ENCODE measurements at regions not wholly inside any gene's neighbourhood (a gene's known extent, or its start where the extent isn't known, plus 50 kb on each side); places are given as distances from the start of the nearest gene placed in this dataset.
A peak's percentile ranks its signal among the peaks of the same experiment; 100 is the strongest.

DNA sequence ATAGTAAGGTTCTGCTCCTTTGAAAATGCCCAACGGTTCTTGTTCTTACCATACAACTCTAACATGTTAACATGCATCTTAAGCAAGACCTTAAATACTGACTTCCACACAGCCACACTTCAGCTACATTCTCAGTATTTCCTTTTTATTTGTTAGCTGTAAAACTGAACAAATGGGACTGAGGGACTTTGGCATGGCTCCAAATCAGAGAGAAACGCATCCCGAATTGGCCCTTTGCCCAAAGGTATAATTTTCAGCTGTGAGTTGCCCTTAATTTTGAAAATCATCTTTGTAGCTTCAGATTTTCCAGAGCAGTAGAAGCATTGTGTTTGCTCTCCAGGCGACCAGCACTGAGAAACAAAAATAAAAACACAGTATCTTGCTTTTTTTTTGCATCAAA is 56.4 kb downstream of the NEUROD6 start:
- peaks cover 0 to 2% (median 1%) of the 10 kb centered on the region in 3 donors for H3K9me3 Mint-ChIP-seq
- H3K27ac Mint-ChIP-seq = no peak overlapping the region
- H3K27me3 Mint-ChIP-seq = no peaks in the 10 kb centered on the region
- H3K36me3 Mint-ChIP-seq = no peaks in the 10 kb centered on the region
- H3K4me1 Mint-ChIP-seq = no peaks in the 10 kb centered on the region
- no peak overlapping the region for H3K4me3 Mint-ChIP-seq

DNA sequence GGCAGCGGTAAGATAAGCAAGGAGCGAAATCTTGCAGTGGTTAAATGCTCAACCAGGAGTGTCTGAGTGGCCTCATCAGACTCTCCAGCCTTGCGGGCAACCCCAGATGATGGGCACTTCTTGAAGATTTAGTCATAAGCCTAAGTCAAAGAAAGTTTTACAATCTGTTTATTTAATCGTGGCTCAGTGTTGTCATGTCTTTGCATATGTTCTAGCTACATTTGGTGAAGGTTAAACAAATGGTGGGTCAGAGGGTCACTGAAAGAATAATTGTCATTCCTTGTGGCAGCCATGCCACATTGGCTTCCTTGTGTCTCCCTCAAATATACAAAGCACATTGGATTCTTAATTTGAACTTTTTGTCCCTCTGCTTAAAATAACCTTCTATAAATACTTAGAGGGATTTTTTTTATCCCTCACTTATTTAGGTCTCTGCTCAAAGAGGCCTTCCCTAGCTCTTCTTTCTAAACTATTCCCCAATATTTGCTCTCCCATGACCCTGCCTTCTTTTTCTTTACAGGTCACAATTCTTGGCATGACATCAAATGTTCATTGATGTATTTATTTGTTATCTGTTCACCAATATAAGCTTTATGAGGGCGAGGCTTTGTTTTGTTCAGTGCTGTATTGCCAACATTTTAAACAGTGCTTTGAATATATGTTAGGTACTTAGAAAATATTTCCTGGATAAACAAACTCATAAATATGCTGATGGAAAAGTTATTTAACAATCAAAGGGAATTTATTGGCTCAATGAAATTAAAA is 68.7 kb downstream of the NEUROD6 start:
- no peaks in the 10 kb centered on the region for H3K4me1 Mint-ChIP-seq
- H3K27me3 Mint-ChIP-seq = no peaks in the 10 kb centered on the region
- no peaks in the 10 kb centered on the region for H3K36me3 Mint-ChIP-seq
- H3K27ac Mint-ChIP-seq = no peak overlapping the region
- H3K4me3 Mint-ChIP-seq = no peak overlapping the region
- no peaks in the 10 kb centered on the region for H3K9me3 Mint-ChIP-seq

DNA sequence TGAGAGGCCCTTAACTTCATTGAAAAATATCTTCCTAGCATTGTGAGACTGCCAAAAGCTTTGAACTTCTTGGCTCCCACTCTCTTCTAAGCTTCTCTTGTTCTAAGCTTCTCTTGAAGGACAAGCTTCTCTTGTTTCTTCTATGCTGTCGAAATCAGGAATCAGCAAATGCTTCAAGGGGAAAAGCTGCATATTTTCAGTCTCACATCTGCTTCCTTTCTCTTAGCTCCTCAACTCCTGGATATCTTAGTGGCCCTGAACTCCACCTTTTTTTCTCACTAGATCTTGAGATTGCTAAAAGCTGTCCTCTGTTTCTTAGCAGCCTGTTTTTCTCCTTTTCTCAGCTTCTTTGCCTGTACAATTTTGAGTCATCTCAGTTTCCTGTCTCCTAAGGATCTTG is 73.0 kb downstream of the NEUROD6 start:
- Mint-ChIP-seq H3K4me1 (no peaks in the 10 kb centered on the region), H3K4me3 (no peak overlapping the region), H3K27me3 (no peaks in the 10 kb centered on the region), H3K27ac (no peak overlapping the region), H3K9me3 (no peaks in the 10 kb centered on the region), H3K36me3 (no peaks in the 10 kb centered on the region)

DNA sequence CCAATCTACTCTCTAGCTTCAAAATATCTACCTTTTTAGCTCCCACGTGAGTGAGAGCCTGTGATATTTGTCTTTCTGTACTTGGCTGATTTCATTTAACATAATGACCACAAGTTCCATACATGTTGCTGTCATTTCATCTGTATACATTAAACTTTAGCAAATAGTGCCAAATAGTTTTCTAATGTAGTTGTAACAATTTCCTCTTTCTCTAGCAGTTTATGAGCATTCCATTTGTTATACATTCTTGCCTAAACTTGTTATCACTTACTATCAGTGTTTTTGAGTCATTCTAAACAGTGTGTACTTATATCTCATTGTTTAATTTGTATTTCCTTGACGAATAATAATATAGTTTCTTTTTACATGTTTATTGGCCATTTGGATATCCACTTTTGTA is 77.2 kb downstream of the NEUROD6 start:
- Mint-ChIP-seq H3K27ac (no peak overlapping the region), H3K4me1 (no peaks in the 10 kb centered on the region), H3K4me3 (no peak overlapping the region), H3K9me3 (no peaks in the 10 kb centered on the region), H3K27me3 (no peaks in the 10 kb centered on the region), H3K36me3 (no peaks in the 10 kb centered on the region)

DNA sequence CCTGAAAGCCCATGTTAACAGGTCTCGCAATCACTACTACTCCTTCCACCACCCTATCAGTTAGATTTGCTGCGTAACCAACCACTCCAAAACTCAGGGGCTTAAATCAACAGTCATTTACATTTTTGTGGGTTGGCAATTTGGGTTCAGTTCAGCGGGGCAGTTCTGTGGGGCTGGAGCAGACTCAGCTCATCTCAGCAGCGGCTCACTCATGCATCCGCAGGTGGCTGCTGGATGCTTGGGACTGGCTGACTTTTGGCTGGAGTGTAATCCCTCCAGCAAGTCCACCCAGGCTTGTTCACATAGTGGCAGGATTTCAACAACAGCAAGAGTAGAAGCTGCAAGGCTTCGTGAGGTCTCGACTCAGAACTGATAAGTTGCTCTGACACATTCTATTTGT is 79.2 kb downstream of the NEUROD6 start:
- H3K36me3 Mint-ChIP-seq = no peaks in the 10 kb centered on the region
- no peaks in the 10 kb centered on the region for H3K4me1 Mint-ChIP-seq
- H3K27me3 Mint-ChIP-seq = no peaks in the 10 kb centered on the region
- no peak overlapping the region for H3K27ac Mint-ChIP-seq
- H3K9me3 Mint-ChIP-seq = no peaks in the 10 kb centered on the region
- no peak overlapping the region for H3K4me3 Mint-ChIP-seq

DNA sequence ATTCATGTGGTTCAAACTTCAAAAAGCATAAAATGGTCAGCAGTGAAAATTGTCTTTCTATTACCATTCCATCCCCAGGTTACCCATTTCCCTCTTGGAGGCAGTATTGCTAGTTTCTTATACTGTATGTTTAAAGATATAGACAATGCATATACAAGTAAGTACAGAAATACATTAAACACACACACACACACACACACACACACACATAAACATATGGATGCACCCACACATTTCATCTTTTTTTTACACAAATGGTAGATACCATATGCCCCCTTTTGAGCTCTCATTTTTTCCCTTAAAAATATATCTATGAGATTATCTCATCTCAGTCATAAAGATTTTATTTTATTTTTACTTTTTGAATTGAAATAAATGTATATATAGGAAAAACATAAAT is 79.7 kb downstream of the NEUROD6 start:
- H3K9me3 Mint-ChIP-seq = no peaks in the 10 kb centered on the region

DNA sequence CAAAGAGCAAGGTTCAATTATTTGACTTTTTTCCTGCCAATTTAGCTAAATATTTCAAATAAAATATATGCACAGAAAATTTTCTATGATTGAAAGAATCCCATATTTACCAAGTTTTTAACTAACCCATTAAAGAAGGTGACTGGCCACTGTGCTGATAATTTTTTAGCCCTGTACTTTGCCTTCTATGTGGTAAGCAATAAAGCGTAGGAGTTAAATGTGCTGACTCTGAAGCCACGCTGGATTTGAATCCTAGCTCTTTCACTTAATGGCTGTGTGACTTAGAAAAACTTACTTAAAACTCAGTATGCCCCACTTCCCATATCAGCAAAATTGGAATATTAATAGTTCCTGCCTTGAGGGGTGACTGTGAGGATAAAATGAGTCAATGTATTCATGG is 82.1 kb downstream of the NEUROD6 start:
- H3K4me3 Mint-ChIP-seq = no peak overlapping the region
- no peak overlapping the region for H3K27ac Mint-ChIP-seq
- no peaks in the 10 kb centered on the region for H3K4me1 Mint-ChIP-seq
- H3K36me3 Mint-ChIP-seq = no peaks in the 10 kb centered on the region
- H3K27me3 Mint-ChIP-seq = no peaks in the 10 kb centered on the region
- peaks cover 0 to 4% (median 0%) of the 10 kb centered on the region in 3 donors for H3K9me3 Mint-ChIP-seq

More for the DNA sequence above, 79.7 kb downstream of the NEUROD6 start:
- H3K27me3 Mint-ChIP-seq = no peaks in the 10 kb centered on the region
- H3K4me1 Mint-ChIP-seq = no peaks in the 10 kb centered on the region
- no peak overlapping the region for H3K4me3 Mint-ChIP-seq
- H3K27ac Mint-ChIP-seq = no peak overlapping the region
- no peaks in the 10 kb centered on the region for H3K36me3 Mint-ChIP-seq

DNA sequence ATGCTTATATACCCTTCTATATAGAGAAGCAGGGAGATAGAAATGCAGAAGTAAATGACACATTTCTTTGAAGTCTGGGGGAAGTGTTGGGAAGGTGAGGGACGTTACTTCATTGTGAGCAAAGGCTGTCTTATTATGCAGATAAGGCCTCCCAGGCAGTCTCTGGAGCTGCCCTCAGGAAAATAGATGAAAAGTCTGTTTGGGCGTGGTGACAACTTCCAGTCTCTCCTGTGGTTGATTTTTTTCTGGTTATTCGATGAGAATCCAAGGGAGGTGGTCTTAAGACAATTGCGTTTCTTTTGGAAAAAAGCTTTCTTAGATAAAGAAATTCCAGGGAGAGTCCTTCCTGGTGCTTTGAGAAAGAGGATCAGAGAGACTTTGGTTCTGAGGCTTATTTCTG is 84.0 kb downstream of the NEUROD6 start:
- H3K36me3 Mint-ChIP-seq = no peaks in the 10 kb centered on the region

DNA sequence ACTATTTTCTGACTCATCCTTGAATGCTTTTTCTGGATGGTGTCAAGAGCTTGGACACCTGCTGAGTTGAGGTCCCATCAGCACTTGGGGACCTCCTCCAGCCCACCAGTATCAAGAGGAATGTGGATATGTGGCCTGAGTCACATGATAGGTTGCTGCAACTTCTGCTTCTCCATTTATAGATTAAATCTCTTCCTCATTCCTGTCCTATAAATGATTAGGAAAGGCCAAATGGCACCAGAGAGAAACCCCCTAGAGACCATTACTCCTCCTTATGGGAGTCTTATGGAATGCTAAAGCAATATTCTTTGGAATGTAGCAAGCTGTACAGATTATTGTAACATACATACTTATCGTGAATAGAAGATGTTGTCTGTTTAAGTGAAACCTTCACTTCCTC is 85.6 kb downstream of the NEUROD6 start:
- Mint-ChIP-seq H3K27ac (no peak overlapping the region), H3K4me3 (peak overlapping the region in 1 of 4 donors; percentile 45), H3K27me3 (no peaks in the 10 kb centered on the region), H3K9me3 (peaks cover 0 to 8% (median 0%) of the 10 kb centered on the region in 3 donors), H3K4me1 (no peaks in the 10 kb centered on the region), H3K36me3 (no peaks in the 10 kb centered on the region)

More for the DNA sequence above, 84.0 kb downstream of the NEUROD6 start:
- Mint-ChIP-seq H3K27me3 (no peaks in the 10 kb centered on the region), H3K4me3 (no peak overlapping the region), H3K27ac (no peak overlapping the region), H3K4me1 (no peaks in the 10 kb centered on the region), H3K9me3 (peaks cover 0 to 8% (median 0%) of the 10 kb centered on the region in 3 donors)

DNA sequence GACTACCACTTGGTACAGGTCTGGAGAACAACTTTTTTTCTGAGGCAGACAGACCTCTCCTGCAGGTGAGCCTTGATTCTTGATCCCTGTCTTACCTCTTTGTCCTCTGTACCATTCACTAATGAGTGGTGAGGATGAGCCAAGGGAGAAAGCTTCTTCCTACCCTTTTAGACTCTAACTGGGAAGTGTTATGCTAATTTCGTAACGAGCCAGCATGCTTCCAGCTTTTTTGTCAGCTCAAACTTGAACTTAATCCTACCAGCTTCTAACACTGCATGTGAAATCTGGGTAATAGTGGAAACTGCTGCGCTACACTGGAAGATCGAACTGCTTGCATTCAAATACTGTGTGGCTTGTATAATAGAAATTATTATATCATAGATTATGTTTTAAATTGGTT is 87.0 kb downstream of the NEUROD6 start:
- H3K27me3 Mint-ChIP-seq = peaks cover 1% of the 10 kb centered on the region
- no peaks in the 10 kb centered on the region for H3K4me1 Mint-ChIP-seq
- H3K9me3 Mint-ChIP-seq = peaks cover 0 to 8% (median 0%) of the 10 kb centered on the region in 3 donors
- no peak overlapping the region for H3K27ac Mint-ChIP-seq
- H3K36me3 Mint-ChIP-seq = no peaks in the 10 kb centered on the region
- no peak overlapping the region for H3K4me3 Mint-ChIP-seq

DNA sequence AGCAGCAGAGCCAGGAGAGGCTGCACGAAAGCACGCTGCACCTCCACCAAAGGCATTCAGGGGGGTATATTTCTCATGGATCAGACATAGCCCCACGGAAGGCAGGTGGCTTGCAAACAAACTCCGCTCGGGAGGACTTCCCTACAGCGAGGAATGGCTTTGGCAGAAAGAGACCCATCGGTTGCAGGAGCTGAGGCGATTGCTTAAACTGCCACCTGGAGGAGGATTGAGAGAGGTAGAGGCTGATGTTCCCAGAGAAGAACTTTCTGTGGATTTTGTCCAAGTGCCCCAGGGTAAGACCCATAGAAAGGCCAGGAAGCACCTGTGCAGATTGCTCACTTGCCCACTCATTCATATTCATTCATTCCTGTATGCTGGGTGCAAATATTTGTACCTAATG is 89.1 kb downstream of the NEUROD6 start:
- Mint-ChIP-seq H3K9me3 (peaks cover 0 to 8% (median 0%) of the 10 kb centered on the region in 3 donors), H3K4me3 (no peak overlapping the region), H3K4me1 (peaks cover 0 to 1% (median 0%) of the 10 kb centered on the region in 3 donors), H3K36me3 (no peaks in the 10 kb centered on the region), H3K27me3 (peaks cover 1% of the 10 kb centered on the region), H3K27ac (no peak overlapping the region)

DNA sequence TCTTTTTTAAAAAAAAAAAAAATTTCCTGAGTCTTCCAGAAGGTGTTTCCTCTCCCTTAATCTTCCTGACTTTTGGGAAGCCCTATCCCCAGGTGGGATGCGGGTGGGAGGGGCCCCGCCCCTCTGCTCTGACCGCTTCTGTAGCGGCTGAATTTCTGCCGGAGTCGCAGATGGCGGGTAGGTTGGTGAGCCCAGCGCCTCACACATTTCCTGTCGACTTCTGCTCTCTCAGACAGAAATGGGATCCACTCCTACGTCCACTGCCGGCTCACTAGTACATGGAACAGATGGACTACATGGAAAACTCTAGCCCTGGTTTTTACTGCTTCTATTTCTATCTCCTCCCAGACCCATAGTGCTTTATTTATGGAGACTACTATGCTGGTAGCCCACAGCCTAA is 90.9 kb downstream of the NEUROD6 start:
- H3K27ac Mint-ChIP-seq = no peak overlapping the region
- peaks cover 0 to 1% (median 0%) of the 10 kb centered on the region in 3 donors for H3K4me1 Mint-ChIP-seq
- H3K27me3 Mint-ChIP-seq = peaks cover 1% of the 10 kb centered on the region
- no peaks in the 10 kb centered on the region for H3K36me3 Mint-ChIP-seq
- peaks cover 0 to 4% (median 0%) of the 10 kb centered on the region in 3 donors for H3K9me3 Mint-ChIP-seq
- no peak overlapping the region for H3K4me3 Mint-ChIP-seq

DNA sequence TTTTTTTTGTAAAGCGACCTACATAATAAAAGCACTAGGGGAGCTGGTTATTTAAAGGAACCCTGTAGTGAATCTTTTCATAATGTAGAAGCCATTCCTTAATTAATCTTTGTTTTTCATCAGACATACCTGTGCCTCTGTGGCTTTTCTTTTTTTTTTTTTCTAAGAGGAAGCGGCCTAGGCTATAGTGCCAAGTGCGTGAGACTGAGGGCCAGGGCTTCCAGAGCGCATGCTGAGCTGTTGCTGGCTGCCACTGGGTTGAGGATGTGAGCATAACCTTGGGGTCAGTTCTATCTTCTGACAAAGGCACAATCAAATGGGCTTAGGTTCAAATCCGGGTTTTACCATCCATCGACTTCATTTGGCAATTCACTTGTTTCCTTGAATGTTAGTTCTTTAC is 103.7 kb downstream of the NEUROD6 start:
- Mint-ChIP-seq H3K9me3 (no peaks in the 10 kb centered on the region), H3K27ac (no peak overlapping the region), H3K27me3 (peaks cover 1% of the 10 kb centered on the region), H3K4me3 (no peak overlapping the region), H3K4me1 (no peaks in the 10 kb centered on the region), H3K36me3 (peaks cover 2% of the 10 kb centered on the region)

DNA sequence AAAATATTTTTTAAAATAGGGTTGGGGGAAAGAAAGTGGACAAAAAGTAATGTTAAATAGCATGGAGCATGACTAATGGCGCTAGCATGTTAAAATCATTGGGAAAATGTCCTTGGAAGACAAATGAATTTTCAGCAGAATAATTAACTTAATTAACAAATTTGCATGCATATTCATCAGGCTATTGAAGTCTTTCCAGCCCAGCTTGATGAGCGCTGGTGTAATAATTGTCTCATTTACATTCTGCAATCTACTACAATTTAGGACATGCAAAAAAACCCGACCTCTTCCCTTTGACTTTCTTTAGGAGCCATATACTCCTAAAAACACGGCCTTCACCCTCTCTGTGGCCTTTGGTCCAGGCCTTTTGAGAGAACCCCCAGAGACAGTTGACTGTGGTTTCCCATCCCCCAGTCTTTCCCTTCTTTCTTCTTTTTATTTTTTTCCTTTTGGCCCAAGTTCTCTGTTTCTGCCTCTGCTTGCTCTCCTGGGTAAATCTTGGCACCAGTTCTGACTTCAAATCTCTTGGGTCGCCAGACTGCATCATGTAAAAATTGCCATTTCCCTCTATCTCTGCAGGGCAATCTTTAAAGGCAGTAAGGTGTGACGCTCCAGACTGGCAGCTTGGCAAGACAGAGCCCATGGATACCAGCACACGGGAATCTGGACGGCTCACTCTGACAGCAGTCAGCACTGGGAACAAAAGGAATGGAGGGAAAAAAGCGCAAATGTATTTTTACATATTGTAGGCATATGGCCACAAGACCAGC is 105.5 kb downstream of the NEUROD6 start:
- no peak overlapping the region for H3K4me3 Mint-ChIP-seq
- H3K4me1 Mint-ChIP-seq = no peaks in the 10 kb centered on the region
- H3K9me3 Mint-ChIP-seq = no peaks in the 10 kb centered on the region
- no peak overlapping the region for H3K27ac Mint-ChIP-seq
- H3K36me3 Mint-ChIP-seq = peaks cover 2% of the 10 kb centered on the region
- H3K27me3 Mint-ChIP-seq = peaks cover 1% of the 10 kb centered on the region

DNA sequence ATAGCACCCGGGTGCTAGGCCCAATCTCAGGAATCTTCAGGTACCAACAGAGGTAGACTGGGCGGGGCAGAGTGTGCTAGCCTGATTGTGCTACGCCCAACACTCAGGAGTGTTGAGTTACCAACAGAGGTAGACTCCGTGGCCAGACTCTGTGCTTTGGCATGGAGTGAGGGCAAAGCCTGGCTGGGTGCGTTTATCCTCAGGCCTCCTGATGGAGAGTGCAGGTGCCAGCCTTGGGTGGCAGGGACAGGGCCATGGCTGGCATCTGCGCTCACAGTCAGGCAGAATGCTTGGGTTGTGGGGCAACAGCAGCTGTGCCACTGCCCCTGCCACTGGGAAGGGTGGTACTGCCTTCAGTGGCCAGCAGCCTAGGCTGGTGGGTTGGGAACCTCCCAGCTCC is 111.6 kb downstream of the NEUROD6 start:
- H3K27me3 Mint-ChIP-seq = no peaks in the 10 kb centered on the region
- H3K27ac Mint-ChIP-seq = no peak overlapping the region
- no peaks in the 10 kb centered on the region for H3K4me1 Mint-ChIP-seq
- peaks cover 2% of the 10 kb centered on the region for H3K36me3 Mint-ChIP-seq
- peaks cover 0 to 15% (median 6%) of the 10 kb centered on the region in 3 donors for H3K9me3 Mint-ChIP-seq
- no peak overlapping the region for H3K4me3 Mint-ChIP-seq

DNA sequence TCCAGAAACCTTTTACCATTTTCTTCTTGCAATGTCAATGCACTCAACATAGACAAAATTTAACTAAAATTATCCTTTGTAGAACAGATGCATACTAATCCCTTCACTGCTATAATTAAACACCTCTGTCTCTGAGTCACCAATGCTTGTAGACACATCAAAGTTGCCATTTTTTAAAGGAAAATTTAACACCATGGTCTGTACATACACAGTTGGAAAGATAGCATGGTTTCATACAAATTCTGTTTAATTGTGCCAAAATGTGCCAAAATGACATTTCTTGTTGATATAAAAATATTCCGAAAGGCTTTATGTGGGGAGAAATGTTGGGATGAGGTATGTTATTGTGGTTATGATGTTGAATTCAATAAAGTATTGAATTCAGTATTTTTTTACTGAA is 125.8 kb downstream of the NEUROD6 start:
- Mint-ChIP-seq H3K27ac (no peak overlapping the region), H3K36me3 (no peaks in the 10 kb centered on the region), H3K9me3 (peaks cover 0 to 4% (median 2%) of the 10 kb centered on the region in 3 donors), H3K4me3 (no peak overlapping the region), H3K4me1 (peaks cover 0 to under 1% (median 0%) of the 10 kb centered on the region in 3 donors), H3K27me3 (peaks cover 1% of the 10 kb centered on the region)

Measured in IgD-negative memory B cell (primary cell).